Keratinocyte (primary cell): ENCODE measurements at regions not wholly inside any gene's neighbourhood (a gene's known extent, or its start where the extent isn't known, plus 50 kb on each side); places are given as distances from the start of the nearest gene placed in this dataset.

ENCODE experiments used
- CTCF ChIP-seq, 3 experiments: IDR thresholded peaks in 1 of 3; conservative IDR thresholded peaks in 1 of 3; optimal IDR thresholded peaks in 1 of 3; 2 replicates in 2 of 3; 3 replicates in 1 of 3; pipeline versions ENCODE3 to v1.5.1; 2011; ENCODE audit warnings: low read length in 3 of 3, mild to moderate bottlenecking in 3 of 3, moderate library complexity in 2 of 3, control low read depth in 1 of 3, inconsistent platforms in 1 of 3; ENCODE audit not compliant: insufficient read depth in 2 of 3; ENCODE audit errors: extremely low read depth in 1 of 3
- EZH2 ChIP-seq: IDR thresholded peaks from one replicate; pipeline ENCODE4 v1.6.1; 2012; ENCODE audit warnings: inconsistent platforms, mild to moderate bottlenecking, low read length, moderate library complexity

- no peak for TF ChIP-seq EZH2
- TF ChIP-seq CTCF (optimal IDR thresholded peaks at IDR 0.05 in 1 of 3, IDR thresholded peaks at IDR 0.05 in 1 of 3, conservative IDR thresholded peaks at IDR 0.05 in 1 of 3; ENCODE audit: extremely low read depth in 1 of 3, insufficient read depth in 2 of 3, low read length in 3 of 3): no peak
Measured at GRCh38 chr3:117308353-117308752, 598.8 kb downstream of the TUSC7 start.
